Duodenal mucosa (tissue), 2 donors: ENCODE measurements at regions not wholly inside any gene's neighbourhood (a gene's known extent, or its start where the extent isn't known, plus 50 kb on each side); places are given as distances from the start of the nearest gene placed in this dataset.

ENCODE experiments used
- H3K27ac ChIP-seq: one replicate; pipeline ENCODE4 v1.7.0; 2013; ENCODE audit warnings: low read depth, low read length
- H3K27me3 ChIP-seq, 2 donors: one replicate each; pipeline ENCODE4 v1.7.0; 2013; ENCODE audit warnings: low read length in 2 of 2, control low read depth in 1 of 2; ENCODE audit not compliant: insufficient read depth in 2 of 2, control insufficient read depth in 1 of 2
- H3K36me3 ChIP-seq, 2 donors: one replicate each; pipeline ENCODE4 v1.7.0; 2013; ENCODE audit warnings: low read length in 2 of 2, control low read depth in 1 of 2; ENCODE audit not compliant: insufficient read depth in 2 of 2, control insufficient read depth in 1 of 2
- H3K4me1 ChIP-seq, 2 donors: one replicate each; pipeline ENCODE4 v1.7.0; 2013; ENCODE audit warnings: low read length in 2 of 2, control low read depth in 1 of 2; ENCODE audit not compliant: insufficient read depth in 2 of 2, control insufficient read depth in 1 of 2
- H3K4me3 ChIP-seq, 2 donors: one replicate each; pipeline ENCODE4 v1.7.0; 2013; ENCODE audit warnings: low read length in 2 of 2, low read depth in 1 of 2
- H3K9ac ChIP-seq, 2 donors: one replicate each; pipeline ENCODE4 v1.7.0; 2013; ENCODE audit warnings: low read length in 2 of 2, low read depth in 1 of 2
- H3K9me3 ChIP-seq, 2 donors: one replicate each; pipeline ENCODE4 v1.7.0; 2013; ENCODE audit warnings: low read length in 2 of 2, control low read depth in 1 of 2; ENCODE audit not compliant: control insufficient read depth in 1 of 2

- Histone ChIP-seq H3K9ac (no peak overlapping the region), H3K36me3 (no peaks in the 10 kb centered on the region), H3K9me3 (no peaks in the 10 kb centered on the region), H3K4me3 (no peak overlapping the region), H3K27ac (no peak overlapping the region), H3K4me1 (peaks cover 35 to 38% of the 10 kb centered on the region in 2 donors), H3K27me3 (no peaks in the 10 kb centered on the region)
Observed at GRCh38 chr12:91874086-91874865, 271.4 kb downstream of the BTG1 start.

GRCh38 chr12:91871751-91872150 is 273.9 kb downstream of the BTG1 start:
- H3K9ac ChIP-seq = no peak overlapping the region
- H3K4me1 ChIP-seq = peaks cover 20 to 24% of the 10 kb centered on the region in 2 donors
- no peak overlapping the region for H3K27ac ChIP-seq
- no peaks in the 10 kb centered on the region for H3K36me3 ChIP-seq
- no peaks in the 10 kb centered on the region for H3K27me3 ChIP-seq
- no peak overlapping the region for H3K4me3 ChIP-seq
- no peaks in the 10 kb centered on the region for H3K9me3 ChIP-seq

GRCh38 chr12:91870872-91871707 is 274.6 kb downstream of the BTG1 start:
- Histone ChIP-seq H3K27ac (no peak overlapping the region), H3K27me3 (no peaks in the 10 kb centered on the region), H3K4me3 (no peak overlapping the region), H3K4me1 (peaks cover 13 to 19% of the 10 kb centered on the region in 2 donors), H3K36me3 (no peaks in the 10 kb centered on the region), H3K9ac (no peak overlapping the region), H3K9me3 (no peaks in the 10 kb centered on the region)

- H3K36me3 ChIP-seq = no peaks in the 10 kb centered on the region
Observed at GRCh38 chr12:91868054-91868453, 277.6 kb downstream of the BTG1 start.

GRCh38 chr12:91866566-91866965 is 279.1 kb downstream of the BTG1 start:
- Histone ChIP-seq H3K9ac (no peak overlapping the region), H3K27ac (no peak overlapping the region), H3K36me3 (no peaks in the 10 kb centered on the region), H3K4me3 (no peak overlapping the region), H3K4me1 (peaks cover 5 to 10% of the 10 kb centered on the region in 2 donors), H3K27me3 (no peaks in the 10 kb centered on the region), H3K9me3 (no peaks in the 10 kb centered on the region)

More at GRCh38 chr12:91868054-91868453, 277.6 kb downstream of the BTG1 start:
- H3K9ac ChIP-seq = no peak overlapping the region
- no peaks in the 10 kb centered on the region for H3K9me3 ChIP-seq
- H3K27me3 ChIP-seq = no peaks in the 10 kb centered on the region
- no peak overlapping the region for H3K4me3 ChIP-seq
- H3K4me1 ChIP-seq = peaks cover 11 to 14% of the 10 kb centered on the region in 2 donors
- H3K27ac ChIP-seq = no peak overlapping the region

- no peaks in the 10 kb centered on the region for H3K27me3 ChIP-seq
- H3K36me3 ChIP-seq = no peaks in the 10 kb centered on the region
- H3K27ac ChIP-seq = no peak overlapping the region
- H3K4me3 ChIP-seq = no peak overlapping the region
- H3K4me1 ChIP-seq = no peaks in the 10 kb centered on the region
- H3K9ac ChIP-seq = no peak overlapping the region
- H3K9me3 ChIP-seq = peaks cover 0 to 3% of the 10 kb centered on the region in 2 donors
Observed at GRCh38 chr12:91863702-91864101, 281.9 kb downstream of the BTG1 start.

GRCh38 chr12:91861554-91861953 is 284.1 kb downstream of the BTG1 start:
- Histone ChIP-seq H3K27ac (no peak overlapping the region), H3K36me3 (no peaks in the 10 kb centered on the region), H3K4me3 (no peak overlapping the region), H3K27me3 (no peaks in the 10 kb centered on the region), H3K4me1 (no peaks in the 10 kb centered on the region), H3K9me3 (peaks cover 0 to 3% of the 10 kb centered on the region in 2 donors), H3K9ac (no peak overlapping the region)

GRCh38 chr12:91859347-91859746 is 286.3 kb downstream of the BTG1 start:
- Histone ChIP-seq H3K27ac (no peak overlapping the region), H3K4me1 (no peaks in the 10 kb centered on the region), H3K4me3 (no peak overlapping the region), H3K9me3 (peaks cover 0 to 3% of the 10 kb centered on the region in 2 donors), H3K9ac (no peak overlapping the region), H3K36me3 (no peaks in the 10 kb centered on the region), H3K27me3 (no peaks in the 10 kb centered on the region)

GRCh38 chr12:91857813-91858542 is 287.7 kb downstream of the BTG1 start:
- H3K27me3 ChIP-seq = no peaks in the 10 kb centered on the region
- H3K9ac ChIP-seq = no peak overlapping the region
- H3K27ac ChIP-seq = no peak overlapping the region
- H3K4me1 ChIP-seq = no peaks in the 10 kb centered on the region
- no peak overlapping the region for H3K4me3 ChIP-seq
- no peaks in the 10 kb centered on the region for H3K36me3 ChIP-seq
- H3K9me3 ChIP-seq = peaks cover 0 to 3% of the 10 kb centered on the region in 2 donors

- H3K9me3 ChIP-seq = peaks cover 0 to 3% of the 10 kb centered on the region in 2 donors
- H3K27ac ChIP-seq = no peak overlapping the region
Observed at GRCh38 chr12:91854725-91855124, 290.9 kb downstream of the BTG1 start.

More at GRCh38 chr12:91854725-91855124, 290.9 kb downstream of the BTG1 start:
- Histone ChIP-seq H3K36me3 (no peaks in the 10 kb centered on the region), H3K4me1 (no peaks in the 10 kb centered on the region), H3K9ac (no peak overlapping the region), H3K4me3 (no peak overlapping the region), H3K27me3 (no peaks in the 10 kb centered on the region)
